Activated naive CD8-positive, alpha-beta T cell treated with anti-CD3 and anti-CD28 coated beads, Interleukin-2, amount 50 U/mL, for 24 hours (primary cell): ENCODE measurements at regions not wholly inside any gene's neighbourhood (a gene's known extent, or its start where the extent isn't known, plus 50 kb on each side); places are given as distances from the start of the nearest gene placed in this dataset.

ENCODE experiments used
- ATAC-seq: fragments of 150-1000 bp; cut with Tn5 transposase; one replicate; pipeline ENCODE4 v1.10.0; 2021
- DNase-seq: peaks from one replicate; pipeline ENCODE4 v3.0.0; 2021
- H3K27ac Mint-ChIP-seq: one replicate; pipeline ENCODE4 v1.8.0; 2021; ENCODE audit warnings: mild to moderate bottlenecking, mixed read lengths
- H3K27me3 Mint-ChIP-seq: one replicate; pipeline ENCODE4 v1.8.0; 2021; ENCODE audit warnings: mixed read lengths
- H3K36me3 Mint-ChIP-seq: one replicate; pipeline ENCODE4 v1.8.0; 2021; ENCODE audit warnings: low read depth, mixed read lengths
- H3K4me1 Mint-ChIP-seq: one replicate; pipeline ENCODE4 v1.8.0; 2021; ENCODE audit warnings: mixed read lengths
- H3K4me3 Mint-ChIP-seq: one replicate; pipeline ENCODE4 v1.8.0; 2021; ENCODE audit warnings: mild to moderate bottlenecking, moderate library complexity, mixed read lengths
- H3K9me3 Mint-ChIP-seq: one replicate; pipeline ENCODE4 v1.8.0; 2021; ENCODE audit warnings: mixed read lengths

DNA sequence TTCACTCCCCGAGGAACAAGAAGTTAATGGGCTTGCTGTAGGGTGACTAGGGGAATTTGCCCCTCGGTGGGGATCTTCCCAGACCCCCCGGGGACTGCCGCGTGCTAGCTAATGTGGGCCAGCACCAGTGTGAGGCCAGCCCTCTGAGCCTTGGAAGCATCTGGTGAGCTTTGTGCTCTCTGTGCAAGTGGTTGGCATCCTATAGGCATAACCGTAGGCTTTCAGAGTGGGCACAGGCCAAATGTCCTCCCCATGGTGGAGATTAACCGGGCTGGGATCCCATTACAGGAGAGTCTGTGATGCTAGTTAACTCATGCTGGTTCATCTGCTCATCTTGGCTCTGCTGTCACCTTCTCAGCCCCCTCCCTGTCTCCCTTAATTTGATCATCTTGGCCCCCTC is 125.7 kb downstream of the TRIM29 start:
- ATAC-seq (no peak), DNase-seq (no peak)
- Mint-ChIP-seq H3K27ac (no peak overlapping the region), H3K27me3 (peaks cover 43% of the 10 kb centered on the region), H3K4me1 (no peaks in the 10 kb centered on the region), H3K9me3 (no peaks in the 10 kb centered on the region), H3K36me3 (no peaks in the 10 kb centered on the region), H3K4me3 (no peak overlapping the region)

GRCh38 chr11:120011836-120012235 is 126.1 kb downstream of the TRIM29 start:
- Mint-ChIP-seq H3K27ac (no peak overlapping the region), H3K9me3 (no peaks in the 10 kb centered on the region), H3K4me1 (no peaks in the 10 kb centered on the region), H3K27me3 (peaks cover 40% of the 10 kb centered on the region), H3K4me3 (no peak overlapping the region), H3K36me3 (no peaks in the 10 kb centered on the region)
- ATAC-seq, result no peak
- DNase-seq, result no peak

DNA sequence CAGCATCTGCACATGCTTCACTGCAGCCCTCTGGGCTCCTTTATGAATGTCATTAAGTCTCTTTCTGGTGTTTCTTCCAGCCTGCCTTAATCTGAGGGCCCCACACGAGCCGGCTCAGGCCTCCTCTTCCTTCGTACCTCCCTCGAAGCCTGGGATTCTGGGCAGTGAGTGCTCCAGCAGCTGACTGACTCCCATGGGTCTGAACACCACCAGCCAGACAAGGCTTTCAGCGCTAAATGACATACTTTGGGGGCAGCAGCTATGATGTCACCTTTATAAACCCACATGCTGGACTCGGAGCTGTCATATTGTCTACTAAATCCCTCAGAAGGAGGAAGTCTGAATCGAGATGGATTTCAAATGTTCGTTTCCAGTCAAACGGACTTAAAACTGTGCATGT is 127.1 kb downstream of the TRIM29 start:
- Mint-ChIP-seq H3K4me3 (no peak overlapping the region), H3K4me1 (no peaks in the 10 kb centered on the region), H3K27me3 (peaks cover 31% of the 10 kb centered on the region), H3K27ac (no peak overlapping the region), H3K9me3 (no peaks in the 10 kb centered on the region), H3K36me3 (no peaks in the 10 kb centered on the region)
- ATAC-seq, result no peak
- DNase-seq, result no peak

GRCh38 chr11:120009938-120010337 is 128.0 kb downstream of the TRIM29 start:
- no peaks in the 10 kb centered on the region for H3K36me3 Mint-ChIP-seq
- H3K4me1 Mint-ChIP-seq, result no peaks in the 10 kb centered on the region
- H3K27me3 Mint-ChIP-seq, result peaks cover 24% of the 10 kb centered on the region
- ATAC-seq, result no peak
- no peak for DNase-seq
- no peak overlapping the region for H3K27ac Mint-ChIP-seq
- no peak overlapping the region for H3K4me3 Mint-ChIP-seq
- H3K9me3 Mint-ChIP-seq, result no peaks in the 10 kb centered on the region

- Mint-ChIP-seq H3K27ac (no peak overlapping the region), H3K36me3 (no peaks in the 10 kb centered on the region), H3K4me3 (no peak overlapping the region), H3K27me3 (peaks cover 16% of the 10 kb centered on the region), H3K9me3 (no peaks in the 10 kb centered on the region), H3K4me1 (no peaks in the 10 kb centered on the region)
- no peak for ATAC-seq
- DNase-seq, result no peak
These were observed 130.8 kb downstream of the TRIM29 start for GRCh38 chr11:120007144-120007543.

- DNase-seq (no peak), ATAC-seq (no peak)
- H3K27ac Mint-ChIP-seq, result no peak overlapping the region
- no peak overlapping the region for H3K4me3 Mint-ChIP-seq
- H3K27me3 Mint-ChIP-seq, result peaks cover 17% of the 10 kb centered on the region
- H3K9me3 Mint-ChIP-seq, result no peaks in the 10 kb centered on the region
- H3K36me3 Mint-ChIP-seq, result no peaks in the 10 kb centered on the region
- no peaks in the 10 kb centered on the region for H3K4me1 Mint-ChIP-seq
These were observed 133.2 kb downstream of the TRIM29 start for GRCh38 chr11:120004723-120005122.

GRCh38 chr11:120001178-120002090 is 136.5 kb downstream of the TRIM29 start:
- no peaks in the 10 kb centered on the region for H3K9me3 Mint-ChIP-seq
- H3K36me3 Mint-ChIP-seq, result no peaks in the 10 kb centered on the region
- ATAC-seq, result no peak
- H3K27me3 Mint-ChIP-seq, result peaks cover 16% of the 10 kb centered on the region
- H3K4me1 Mint-ChIP-seq, result no peaks in the 10 kb centered on the region
- DNase-seq, result no peak
- no peak overlapping the region for H3K4me3 Mint-ChIP-seq
- no peak overlapping the region for H3K27ac Mint-ChIP-seq

DNA sequence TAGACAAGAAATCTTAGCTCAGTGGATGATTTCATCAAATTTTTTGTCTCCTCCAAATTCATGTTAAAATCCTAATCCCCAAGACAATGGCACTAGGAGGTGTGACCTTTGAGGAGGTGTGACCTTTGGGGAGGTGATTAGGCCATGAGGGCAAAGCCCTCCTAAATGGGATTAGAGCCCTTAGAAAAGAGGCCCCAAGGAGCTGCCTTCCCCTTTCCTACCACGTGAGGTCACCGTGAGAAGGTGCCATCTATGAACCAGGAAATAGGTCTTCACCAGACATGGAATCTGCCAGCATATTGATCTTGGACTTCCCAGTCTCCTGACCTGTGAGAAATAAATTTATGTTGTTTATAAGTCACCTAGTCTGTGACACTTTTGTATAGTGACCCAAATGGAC is 138.7 kb downstream of the TRIM29 start:
- H3K9me3 Mint-ChIP-seq, result no peaks in the 10 kb centered on the region
- H3K27me3 Mint-ChIP-seq, result peaks cover 23% of the 10 kb centered on the region
- no peak for ATAC-seq
- no peaks in the 10 kb centered on the region for H3K36me3 Mint-ChIP-seq
- H3K27ac Mint-ChIP-seq, result no peak overlapping the region
- H3K4me1 Mint-ChIP-seq, result no peaks in the 10 kb centered on the region
- DNase-seq, result no peak
- H3K4me3 Mint-ChIP-seq, result no peak overlapping the region

DNA sequence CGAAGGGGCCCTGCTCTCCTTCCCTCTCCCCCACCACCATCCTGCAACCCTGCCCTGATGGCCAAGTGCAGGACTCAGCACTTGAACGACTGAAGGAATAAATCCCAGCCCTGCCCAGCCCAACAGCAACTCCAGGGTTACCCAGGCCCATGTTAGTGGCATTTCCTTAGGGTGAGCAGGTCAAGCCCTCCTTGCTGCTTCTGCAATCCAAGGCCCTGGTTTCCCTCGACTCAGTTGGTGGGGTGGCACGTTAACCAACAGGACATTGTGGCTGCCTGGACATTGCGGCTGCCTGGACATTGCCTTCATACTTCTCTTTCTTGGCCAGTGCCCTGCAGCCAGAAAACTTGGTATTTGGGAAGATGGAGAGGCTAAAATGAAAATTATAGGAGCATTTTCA is 141.4 kb downstream of the TRIM29 start:
- no peaks in the 10 kb centered on the region for H3K9me3 Mint-ChIP-seq
- no peak overlapping the region for H3K4me3 Mint-ChIP-seq
- H3K27me3 Mint-ChIP-seq, result peaks cover 19% of the 10 kb centered on the region
- H3K27ac Mint-ChIP-seq, result no peak overlapping the region
- H3K4me1 Mint-ChIP-seq, result no peaks in the 10 kb centered on the region
- H3K36me3 Mint-ChIP-seq, result no peaks in the 10 kb centered on the region
- ATAC-seq (no peak), DNase-seq (no peak)

GRCh38 chr11:119995730-119996491 is 142.0 kb downstream of the TRIM29 start:
- DNase-seq (no peak), ATAC-seq (no peak)
- H3K36me3 Mint-ChIP-seq, result no peaks in the 10 kb centered on the region
- no peak overlapping the region for H3K27ac Mint-ChIP-seq
- no peaks in the 10 kb centered on the region for H3K9me3 Mint-ChIP-seq
- H3K4me1 Mint-ChIP-seq, result no peaks in the 10 kb centered on the region
- H3K4me3 Mint-ChIP-seq, result no peak overlapping the region
- peaks cover 17% of the 10 kb centered on the region for H3K27me3 Mint-ChIP-seq

DNA sequence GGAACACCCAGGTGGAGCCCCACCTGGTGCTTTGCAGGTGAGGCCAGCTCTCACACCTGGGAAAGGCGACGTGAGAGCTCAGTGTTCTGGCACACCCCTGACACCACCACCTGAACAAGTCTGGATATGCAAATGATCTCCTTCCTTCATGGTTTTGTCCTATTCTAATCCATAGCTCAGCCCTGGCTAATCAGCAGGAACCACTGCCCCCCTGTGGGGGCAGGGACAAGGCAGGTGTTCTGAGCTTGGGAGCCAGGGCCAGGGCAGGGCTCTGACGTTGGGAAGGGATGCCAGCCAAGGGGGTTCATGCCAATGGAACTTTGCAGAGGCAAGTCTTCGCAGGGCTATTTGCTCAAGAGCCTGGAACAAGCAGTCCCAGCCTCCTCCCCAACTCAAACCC is 144.2 kb downstream of the TRIM29 start:
- no peak overlapping the region for H3K4me3 Mint-ChIP-seq
- ATAC-seq, result no peak
- H3K36me3 Mint-ChIP-seq, result no peaks in the 10 kb centered on the region

DNA sequence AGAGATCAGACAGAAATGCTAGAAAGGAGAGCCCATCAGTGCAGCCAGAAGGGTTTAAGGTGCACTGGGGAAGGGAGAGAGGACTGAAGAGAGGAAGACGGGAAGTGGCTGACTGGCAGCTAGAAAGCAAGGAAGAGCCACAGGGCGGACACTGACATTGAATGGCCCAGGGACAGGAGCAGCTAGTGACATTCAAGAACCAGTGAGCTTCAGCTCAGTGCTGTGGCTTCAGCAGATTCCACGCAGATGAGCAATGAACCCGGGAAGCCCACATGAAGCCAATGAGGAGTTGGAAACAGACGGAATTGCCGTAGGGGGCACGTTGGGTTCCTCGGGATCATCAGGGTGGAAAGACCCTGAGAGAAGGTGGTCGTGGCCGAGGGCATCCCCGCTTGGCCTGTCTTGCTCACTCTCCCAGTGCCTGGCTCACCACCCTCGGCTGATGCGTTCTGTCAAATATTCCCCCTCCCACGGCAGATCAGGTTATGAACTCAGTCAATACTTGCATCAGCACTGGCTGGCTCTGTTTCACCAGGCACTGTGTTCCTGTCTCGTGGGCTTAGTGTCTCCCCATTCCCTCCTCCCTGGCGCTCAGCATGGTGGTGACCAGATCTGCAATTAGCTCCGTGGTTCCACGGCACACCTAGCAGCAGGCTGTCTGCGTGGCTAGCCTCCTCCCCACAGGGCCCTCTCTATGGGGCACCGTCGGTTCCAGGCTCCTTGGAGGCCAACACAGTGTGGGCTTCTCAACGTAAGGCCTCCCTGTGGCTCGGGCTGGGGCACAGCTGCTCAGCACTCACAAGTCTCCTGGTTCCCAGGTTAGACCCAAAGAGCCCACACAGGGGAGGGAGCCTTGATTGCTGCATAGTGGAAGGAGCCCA is 145.5 kb downstream of the TRIM29 start:
- Mint-ChIP-seq H3K27ac (no peak overlapping the region), H3K27me3 (peaks cover 10% of the 10 kb centered on the region)

More for the DNA sequence above, 144.2 kb downstream of the TRIM29 start:
- Mint-ChIP-seq H3K27me3 (peaks cover 12% of the 10 kb centered on the region), H3K4me1 (no peaks in the 10 kb centered on the region), H3K9me3 (no peaks in the 10 kb centered on the region), H3K27ac (no peak overlapping the region)
- no peak for DNase-seq

GRCh38 chr11:119991669-119992068 is 146.2 kb downstream of the TRIM29 start:
- DNase-seq (no peak), ATAC-seq (no peak)
- Mint-ChIP-seq H3K27ac (no peak overlapping the region), H3K36me3 (no peaks in the 10 kb centered on the region), H3K27me3 (peaks cover 10% of the 10 kb centered on the region), H3K4me3 (no peak overlapping the region), H3K4me1 (no peaks in the 10 kb centered on the region), H3K9me3 (no peaks in the 10 kb centered on the region)

More for the DNA sequence above, 145.5 kb downstream of the TRIM29 start:
- Mint-ChIP-seq H3K4me3 (no peak overlapping the region), H3K36me3 (no peaks in the 10 kb centered on the region), H3K4me1 (no peaks in the 10 kb centered on the region), H3K9me3 (no peaks in the 10 kb centered on the region)
- DNase-seq (no peak), ATAC-seq (no peak)

DNA sequence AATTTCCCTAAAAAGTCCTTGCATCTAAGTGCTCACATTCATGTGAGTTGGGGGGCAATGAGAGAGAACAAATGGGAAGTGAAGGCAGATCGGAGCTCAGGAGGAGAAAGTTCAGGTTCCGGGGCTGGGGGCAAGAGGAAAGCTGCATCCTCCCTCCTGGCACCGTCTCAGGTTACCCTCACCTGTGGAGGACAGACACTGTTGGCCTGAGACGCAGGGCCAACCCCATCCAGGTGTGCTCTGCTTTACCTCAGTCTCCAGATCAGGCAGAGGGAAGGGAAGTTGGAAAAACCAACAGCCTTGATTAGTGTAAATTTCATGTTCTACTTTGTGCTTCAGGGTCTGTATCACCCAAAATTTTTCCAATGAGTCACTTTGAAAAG is 146.9 kb downstream of the TRIM29 start:
- no peak overlapping the region for H3K4me3 Mint-ChIP-seq
- no peak overlapping the region for H3K27ac Mint-ChIP-seq
- no peaks in the 10 kb centered on the region for H3K36me3 Mint-ChIP-seq
- no peaks in the 10 kb centered on the region for H3K9me3 Mint-ChIP-seq
- no peaks in the 10 kb centered on the region for H3K4me1 Mint-ChIP-seq
- DNase-seq (no peak), ATAC-seq (no peak)
- H3K27me3 Mint-ChIP-seq, result peaks cover 10% of the 10 kb centered on the region
